Endodermal cell (in vitro differentiated cells): ENCODE measurements at regions not wholly inside any gene's neighbourhood (a gene's known extent, or its start where the extent isn't known, plus 50 kb on each side); places are given as distances from the start of the nearest gene placed in this dataset.

ENCODE experiments used
- DNase-seq: peaks from one replicate; pipeline ENCODE4 v3.0.0-alpha.2; 2017
- H3K27ac ChIP-seq: 2 replicates; pipeline ENCODE4 v1.5.1; 2013; ENCODE audit warnings: mild to moderate bottlenecking, low read depth, low read length, moderate library complexity
- H3K27me3 ChIP-seq: 2 replicates; pipeline ENCODE4 v1.6.1; 2013; ENCODE audit warnings: mild to moderate bottlenecking, low read length, moderate library complexity; ENCODE audit not compliant: insufficient read depth, control insufficient read depth, poor library complexity, severe bottlenecking
- H3K36me3 ChIP-seq: 2 replicates; pipeline ENCODE4 v1.7.0; 2013; ENCODE audit warnings: mild to moderate bottlenecking, low read length, moderate library complexity; ENCODE audit not compliant: control insufficient read depth, insufficient read depth
- H3K4me1 ChIP-seq: one replicate; pipeline ENCODE4 v1.7.0; 2013; ENCODE audit warnings: low read length; ENCODE audit not compliant: control insufficient read depth, insufficient read depth
- H3K4me3 ChIP-seq: 2 replicates; pipeline ENCODE4 v1.5.1; 2013; ENCODE audit warnings: mild to moderate bottlenecking, low read length, moderate library complexity
- H3K9ac ChIP-seq: 2 replicates; pipeline ENCODE4 v1.6.1; 2013; ENCODE audit warnings: mild to moderate bottlenecking, low read length, moderate library complexity; ENCODE audit not compliant: poor library complexity, severe bottlenecking; ENCODE audit errors: extremely low read depth
- H3K9me3 ChIP-seq: 2 replicates; pipeline ENCODE4 v1.6.1; 2013; ENCODE audit warnings: mild to moderate bottlenecking, low read length, moderate library complexity; ENCODE audit not compliant: control insufficient read depth
- H3K27ac Mint-ChIP-seq: 2 replicates; pipeline ENCODE4 v1.8.0; 2020; ENCODE audit warnings: mixed read lengths
- H3K27me3 Mint-ChIP-seq: 2 replicates; pipeline ENCODE4 v1.8.0; 2021; ENCODE audit warnings: mild to moderate bottlenecking, mixed read lengths; ENCODE audit not compliant: insufficient read depth
- H3K36me3 Mint-ChIP-seq: 2 replicates; pipeline ENCODE4 v1.8.0; 2020; ENCODE audit warnings: low read depth, mixed read lengths
- H3K4me1 Mint-ChIP-seq: 2 replicates; pipeline ENCODE4 v1.8.0; 2020; ENCODE audit warnings: mixed read lengths
- H3K4me3 Mint-ChIP-seq: 2 replicates; pipeline ENCODE4 v1.8.0; 2020; ENCODE audit warnings: mild to moderate bottlenecking, moderate library complexity, mixed read lengths
- H3K9me3 Mint-ChIP-seq: 2 replicates; pipeline ENCODE4 v1.8.0; 2020; ENCODE audit warnings: mild to moderate bottlenecking, mixed read lengths
- CTCF ChIP-seq: fragments of 200-600 bp; sonication (generic); conservative IDR thresholded peaks from 2 replicates; pipeline ENCODE4 v1.5.0; 2021; ENCODE audit warnings: antibody characterized with exemption, mild to moderate bottlenecking
- WGBS, 2 experiments: methylation state at CpG; one replicate each; pipeline versions ENCODE4 v1.1.5 to v1.1.7; 2013; ENCODE audit warnings: missing lambda C conversion rate in 2 of 2, mixed read lengths in 1 of 2; ENCODE audit not compliant: insufficient coverage in 1 of 2, insufficient read length in 1 of 2; 5-methylcytosine and 5-hydroxymethylcytosine counted together

GRCh38 chr15:54960266-54960665 lies 236.5 kb downstream of the RSL24D1 start:
- H3K36me3 ChIP-seq = no peaks in the 10 kb centered on the region
- no peaks in the 10 kb centered on the region for H3K27me3 Mint-ChIP-seq
- 79% methylated on average over 2 of the region's 2 CpGs; no CpG with 5 or more reads in 1 of the 2 experiments for WGBS, 2 experiments
- no peak overlapping the region for H3K27ac Mint-ChIP-seq
- H3K27ac ChIP-seq = no peak overlapping the region
- H3K9ac ChIP-seq = no peak overlapping the region
- no peak for DNase-seq
- H3K4me3 Mint-ChIP-seq = no peak overlapping the region
- H3K4me1 Mint-ChIP-seq = no peaks in the 10 kb centered on the region
- H3K9me3 ChIP-seq = peaks cover 17% of the 10 kb centered on the region
- H3K9me3 Mint-ChIP-seq = peaks cover 13% of the 10 kb centered on the region
- no peaks in the 10 kb centered on the region for H3K27me3 ChIP-seq
- H3K4me1 ChIP-seq = no peaks in the 10 kb centered on the region
- no peak for TF ChIP-seq CTCF
- H3K36me3 Mint-ChIP-seq = no peaks in the 10 kb centered on the region
- H3K4me3 ChIP-seq = no peak overlapping the region

GRCh38 chr15:54941417-54941816 lies 255.3 kb downstream of the RSL24D1 start:
- Histone ChIP-seq H3K4me3 (no peak overlapping the region), H3K4me1 (no peaks in the 10 kb centered on the region), H3K36me3 (no peaks in the 10 kb centered on the region), H3K27ac (no peak overlapping the region), H3K9ac (no peak overlapping the region), H3K27me3 (no peaks in the 10 kb centered on the region), H3K9me3 (no peaks in the 10 kb centered on the region)
- WGBS, 2 experiments = 67 to 85% methylated on average over 1 to 2 of the region's 3 CpGs
- no peak overlapping the region for H3K27ac Mint-ChIP-seq
- no peaks in the 10 kb centered on the region for H3K27me3 Mint-ChIP-seq
- TF ChIP-seq CTCF = no peak
- no peaks in the 10 kb centered on the region for H3K36me3 Mint-ChIP-seq
- H3K4me3 Mint-ChIP-seq = no peak overlapping the region
- no peak for DNase-seq
- H3K4me1 Mint-ChIP-seq = no peaks in the 10 kb centered on the region
- peaks cover 13% of the 10 kb centered on the region for H3K9me3 Mint-ChIP-seq

- Mint-ChIP-seq H3K36me3 (no peaks in the 10 kb centered on the region), H3K4me1 (no peaks in the 10 kb centered on the region), H3K27me3 (no peaks in the 10 kb centered on the region), H3K9me3 (no peaks in the 10 kb centered on the region), H3K4me3 (no peak overlapping the region), H3K27ac (no peak overlapping the region)
- WGBS, 2 experiments = 100% methylated on average over 1 of the region's 1 CpG; no CpG with 5 or more reads in 1 of the 2 experiments
- Histone ChIP-seq H3K4me1 (no peaks in the 10 kb centered on the region), H3K9me3 (no peaks in the 10 kb centered on the region), H3K27ac (no peak overlapping the region), H3K36me3 (no peaks in the 10 kb centered on the region), H3K9ac (no peak overlapping the region), H3K4me3 (no peak overlapping the region), H3K27me3 (no peaks in the 10 kb centered on the region)
- TF ChIP-seq CTCF = no peak
- DNase-seq = no peak
Observed at GRCh38 chr15:54917312-54917711, 279.4 kb downstream of the RSL24D1 start.
